ENCODE measurements at regions not wholly inside any gene's neighbourhood (a gene's known extent, or its start where the extent isn't known, plus 50 kb on each side); places are given as distances from the start of the nearest gene placed in this dataset.

DNA sequence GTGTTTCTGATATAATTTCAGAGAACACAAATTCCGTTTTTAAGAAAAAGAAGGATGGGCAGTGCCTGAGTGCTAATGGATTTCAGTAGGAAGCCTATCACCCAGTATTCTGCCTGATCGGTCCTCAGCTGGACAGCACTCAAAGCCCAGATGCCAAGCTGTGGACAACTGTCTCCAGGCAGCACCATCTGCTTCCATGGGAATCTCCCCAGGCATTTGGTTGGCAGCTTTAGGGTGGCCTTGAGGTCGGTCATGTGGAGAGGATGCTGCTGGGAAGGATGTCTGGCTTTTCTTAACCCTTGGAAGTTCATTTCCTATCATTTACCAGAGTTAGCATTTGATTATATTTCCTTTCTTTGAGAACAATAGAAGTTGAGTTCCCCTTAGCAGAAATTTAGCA, 311.7 kb downstream of the TBC1D4 start:
- ATAC-seq (replicated peaks in 1 of 2) (no peak), DNase-seq (no peak)
- Mint-ChIP-seq H3K4me1 (ENCODE audit: low read depth) (peaks cover 4% of the 10 kb centered on the region), H3K9me3 (no peaks in the 10 kb centered on the region), H3K36me3 (ENCODE audit: insufficient read depth in 2 of 2) (no peaks in the 10 kb centered on the region), H3K4me3 (no peak overlapping the region), H3K27ac (no peak overlapping the region), H3K27me3 (ENCODE audit: low read depth) (peaks cover 5% of the 10 kb centered on the region)

DNA sequence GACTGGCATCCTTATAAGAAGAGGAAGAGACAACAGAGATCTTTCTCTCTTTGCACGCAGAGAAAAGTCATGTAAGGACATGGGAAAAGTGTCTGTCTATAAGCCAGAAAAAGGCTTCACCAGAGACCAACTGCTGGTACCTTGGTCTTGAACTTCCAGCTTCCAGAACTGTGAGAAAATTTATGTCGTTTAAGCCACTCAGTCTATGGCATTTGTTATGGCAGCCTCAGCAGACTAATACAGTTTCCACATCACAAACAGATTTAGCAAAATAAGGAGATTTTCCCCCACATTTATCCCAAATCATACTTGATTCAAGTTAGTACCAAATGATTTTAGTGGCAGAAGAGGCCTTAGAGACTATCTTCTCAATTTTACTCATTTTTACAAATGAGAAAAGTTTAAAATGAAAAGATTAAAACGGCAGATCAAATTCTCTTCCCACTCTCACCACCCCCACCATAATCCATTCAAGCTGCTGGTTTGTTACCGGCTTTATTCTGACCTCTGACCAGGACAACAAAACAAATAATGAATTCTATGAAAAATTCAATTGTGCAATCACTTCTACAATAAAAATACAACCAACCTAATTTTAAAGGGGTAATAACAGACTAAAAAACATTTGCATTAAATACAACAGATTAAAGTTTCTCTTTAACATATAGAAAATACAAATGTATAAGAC, 316.3 kb downstream of the TBC1D4 start:
- Mint-ChIP-seq H3K4me1 (ENCODE audit: low read depth) (no peaks in the 10 kb centered on the region), H3K27ac (no peak overlapping the region), H3K4me3 (no peak overlapping the region), H3K36me3 (ENCODE audit: insufficient read depth in 2 of 2) (no peaks in the 10 kb centered on the region), H3K9me3 (no peaks in the 10 kb centered on the region), H3K27me3 (ENCODE audit: low read depth) (no peaks in the 10 kb centered on the region)
- ATAC-seq (replicated peaks in 1 of 2), result no peak
- no peak for DNase-seq

DNA sequence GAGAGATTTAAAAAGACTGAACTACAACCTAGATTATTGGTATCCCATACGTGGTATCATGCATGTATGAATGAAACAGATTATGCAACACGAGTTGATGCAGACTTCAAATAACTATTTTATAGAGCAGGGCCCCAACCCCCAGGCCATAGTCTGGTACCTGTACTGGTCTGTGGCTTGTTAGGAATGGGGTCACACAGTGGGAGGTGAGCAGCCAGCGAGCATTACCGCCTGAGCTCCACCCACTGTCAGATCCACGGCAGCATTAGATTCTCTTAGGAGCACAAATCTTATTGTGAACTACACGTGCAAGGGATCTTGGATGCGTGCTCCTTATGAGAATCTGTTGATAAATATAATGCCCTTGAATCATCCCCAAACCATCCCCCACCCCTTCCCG, 320.2 kb downstream of the TBC1D4 start:
- H3K4me3 Mint-ChIP-seq, result no peak overlapping the region
- H3K27me3 Mint-ChIP-seq (ENCODE audit: low read depth), result peaks cover 6% of the 10 kb centered on the region
- DNase-seq (no peak), ATAC-seq (replicated peaks in 1 of 2) (no peak)
- H3K9me3 Mint-ChIP-seq, result peaks cover 0 to 2% of the 10 kb centered on the region in 2 donors
- H3K36me3 Mint-ChIP-seq (ENCODE audit: insufficient read depth in 2 of 2), result no peaks in the 10 kb centered on the region
- no peak overlapping the region for H3K27ac Mint-ChIP-seq
- no peaks in the 10 kb centered on the region for H3K4me1 Mint-ChIP-seq (ENCODE audit: low read depth)

DNA sequence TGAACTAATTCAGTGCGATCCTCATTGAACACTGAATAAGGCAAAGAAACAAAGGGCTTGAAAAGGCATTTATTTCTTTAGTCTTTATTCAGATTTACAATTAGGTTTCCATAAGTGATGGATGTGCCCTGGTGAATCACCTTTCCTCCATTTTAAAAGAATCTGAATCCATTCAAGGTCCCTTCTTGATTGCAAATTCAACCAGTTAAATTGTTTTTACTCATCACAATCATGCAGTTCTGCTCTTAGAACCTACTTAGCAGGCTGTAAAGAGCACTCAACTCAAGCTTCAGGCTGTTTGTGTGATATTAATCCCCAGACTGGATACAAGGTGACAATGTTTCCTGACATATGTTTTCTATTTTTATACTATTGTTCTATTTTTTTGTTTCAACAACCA, 321.0 kb downstream of the TBC1D4 start:
- Mint-ChIP-seq H3K9me3 (peaks cover 2% of the 10 kb centered on the region in 2 donors), H3K4me1 (ENCODE audit: low read depth) (no peaks in the 10 kb centered on the region), H3K4me3 (no peak overlapping the region), H3K27me3 (ENCODE audit: low read depth) (peaks cover 6% of the 10 kb centered on the region), H3K27ac (no peak overlapping the region), H3K36me3 (ENCODE audit: insufficient read depth in 2 of 2) (no peaks in the 10 kb centered on the region)
- no peak for DNase-seq
- ATAC-seq (replicated peaks in 1 of 2), result no peak

DNA sequence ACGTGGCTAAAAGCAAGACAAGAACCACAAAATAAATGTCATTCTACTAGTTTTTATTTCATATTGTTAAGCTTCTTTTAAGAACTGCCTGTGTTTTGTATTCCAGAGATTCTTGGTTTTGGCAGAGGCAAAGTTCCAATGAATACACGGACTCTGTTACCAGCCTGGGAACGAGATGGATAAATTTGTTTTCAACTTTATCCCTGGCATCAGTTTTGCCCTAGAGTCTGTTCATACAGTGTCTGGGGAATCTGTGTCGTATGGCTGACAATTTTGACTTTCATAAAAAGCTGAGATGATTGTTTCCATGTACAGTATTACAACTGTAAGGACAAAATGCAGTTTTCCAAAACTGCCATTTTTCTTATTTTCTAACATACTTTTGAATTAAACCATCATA, 327.6 kb downstream of the TBC1D4 start:
- no peak overlapping the region for H3K27ac Mint-ChIP-seq
- H3K36me3 Mint-ChIP-seq (ENCODE audit: insufficient read depth in 2 of 2), result peaks cover 4% of the 10 kb centered on the region in 2 donors
- H3K27me3 Mint-ChIP-seq (ENCODE audit: low read depth), result peaks cover 13% of the 10 kb centered on the region
- H3K9me3 Mint-ChIP-seq, result peaks cover 6 to 9% of the 10 kb centered on the region in 2 donors
- DNase-seq (no peak), ATAC-seq (replicated peaks in 1 of 2) (no peak)
- H3K4me1 Mint-ChIP-seq (ENCODE audit: low read depth), result no peaks in the 10 kb centered on the region
- no peak overlapping the region for H3K4me3 Mint-ChIP-seq

DNA sequence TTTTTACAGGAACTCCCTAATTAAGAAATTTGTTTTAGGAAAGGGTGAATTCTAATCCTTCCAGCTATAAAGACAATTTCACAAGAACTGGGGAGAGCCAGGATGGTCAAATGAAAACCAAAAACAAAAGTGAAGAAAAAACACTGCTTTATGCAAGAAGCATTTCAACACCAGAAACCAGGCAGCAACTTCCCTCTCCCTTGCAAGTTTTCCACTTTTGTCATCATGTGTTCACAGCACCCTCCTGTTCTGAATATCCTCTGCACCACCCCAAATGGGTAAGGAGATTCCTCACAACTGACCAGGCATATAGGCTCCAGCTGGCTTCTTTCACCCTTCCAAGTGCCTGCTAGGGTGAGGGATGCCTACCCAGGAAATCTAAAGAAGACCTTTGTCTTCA, 328.1 kb downstream of the TBC1D4 start:
- H3K27me3 Mint-ChIP-seq (ENCODE audit: low read depth), result peaks cover 18% of the 10 kb centered on the region
- peaks cover 6 to 11% of the 10 kb centered on the region in 2 donors for H3K9me3 Mint-ChIP-seq
- H3K4me1 Mint-ChIP-seq (ENCODE audit: low read depth), result no peaks in the 10 kb centered on the region
- no peak overlapping the region for H3K4me3 Mint-ChIP-seq
- DNase-seq (no peak), ATAC-seq (replicated peaks in 1 of 2) (no peak)
- H3K27ac Mint-ChIP-seq, result no peak overlapping the region
- peaks cover 4% of the 10 kb centered on the region in 2 donors for H3K36me3 Mint-ChIP-seq (ENCODE audit: insufficient read depth in 2 of 2)

DNA sequence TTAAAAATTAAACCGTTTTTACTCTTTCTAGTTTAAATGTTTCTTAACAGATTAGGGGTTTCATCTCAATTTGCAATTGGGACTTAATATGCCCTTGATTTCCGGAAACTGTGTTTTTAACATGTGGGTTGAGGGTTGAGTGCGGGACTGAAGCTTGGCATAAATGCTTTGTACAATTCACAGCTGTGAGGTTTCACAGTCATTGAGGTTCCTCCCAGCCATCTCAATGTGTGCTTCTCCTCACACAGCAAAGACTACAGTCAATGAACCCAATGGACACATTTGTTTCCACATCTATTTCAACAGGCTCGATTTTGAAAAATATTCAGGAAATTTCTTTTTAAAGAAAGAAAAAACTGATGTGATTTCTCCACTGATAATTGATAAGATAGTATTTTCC, 328.6 kb downstream of the TBC1D4 start:
- ATAC-seq (replicated peaks in 1 of 2), result no peak
- Mint-ChIP-seq H3K4me3 (no peak overlapping the region), H3K4me1 (ENCODE audit: low read depth) (no peaks in the 10 kb centered on the region), H3K36me3 (ENCODE audit: insufficient read depth in 2 of 2) (peaks cover 4% of the 10 kb centered on the region in 2 donors), H3K27ac (no peak overlapping the region), H3K27me3 (ENCODE audit: low read depth) (peaks cover 18% of the 10 kb centered on the region), H3K9me3 (peaks cover 6 to 11% of the 10 kb centered on the region in 2 donors)
- DNase-seq, result no peak

DNA sequence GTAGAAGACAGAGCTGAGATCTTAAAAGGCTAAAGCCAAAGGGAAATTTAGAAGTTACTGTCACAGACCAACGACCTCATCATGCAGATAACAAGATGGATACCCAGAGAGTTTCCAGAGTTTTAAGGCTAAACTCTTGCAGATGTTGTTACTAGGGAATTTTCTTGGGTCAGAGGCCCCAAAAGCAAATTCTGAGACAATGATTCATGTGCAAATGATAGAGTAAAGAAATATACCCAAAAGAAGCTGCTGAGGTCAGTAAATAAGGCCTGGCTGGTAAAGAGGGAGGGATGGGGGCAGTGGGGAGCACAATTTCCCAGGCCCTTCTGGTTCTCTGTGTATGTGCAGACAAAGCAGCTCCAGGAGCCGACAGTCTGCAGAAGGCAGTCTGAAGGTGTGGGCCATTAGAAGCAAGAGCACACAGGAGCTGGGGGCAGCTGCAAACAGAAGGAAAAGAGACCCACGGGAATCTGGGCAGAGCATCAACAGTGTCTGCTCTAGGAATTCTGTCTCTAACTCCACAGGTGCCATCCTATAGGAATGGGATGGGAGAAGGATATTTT, 330.8 kb downstream of the TBC1D4 start:
- no peak overlapping the region for H3K27ac Mint-ChIP-seq
- no peak for DNase-seq
- peaks cover 4 to 9% of the 10 kb centered on the region in 2 donors for H3K9me3 Mint-ChIP-seq
- no peak overlapping the region for H3K4me3 Mint-ChIP-seq
- peaks cover 14% of the 10 kb centered on the region for H3K27me3 Mint-ChIP-seq (ENCODE audit: low read depth)
- peaks cover 4% of the 10 kb centered on the region in 2 donors for H3K36me3 Mint-ChIP-seq (ENCODE audit: insufficient read depth in 2 of 2)
- H3K4me1 Mint-ChIP-seq (ENCODE audit: low read depth), result no peaks in the 10 kb centered on the region
- no peak for ATAC-seq (replicated peaks in 1 of 2)

DNA sequence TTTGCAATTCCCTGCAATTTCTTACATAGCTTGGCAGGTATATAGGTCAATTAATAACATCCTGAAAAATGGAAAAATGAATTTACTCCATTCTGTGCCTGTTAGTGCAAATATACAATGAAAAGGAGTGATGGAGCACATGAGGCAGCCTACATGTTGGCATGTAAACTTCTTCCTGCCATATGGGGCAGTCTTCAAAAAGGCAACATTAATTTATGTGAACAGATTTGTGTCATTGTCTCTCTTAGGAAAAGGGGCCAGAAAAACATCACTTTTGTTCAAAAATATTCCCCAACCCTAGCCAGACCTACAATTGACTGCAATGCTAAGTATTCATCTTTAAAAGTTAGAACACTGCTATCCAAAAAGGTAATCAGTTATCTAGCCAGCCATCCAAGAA, 332.2 kb downstream of the TBC1D4 start:
- no peak for ATAC-seq (replicated peaks in 1 of 2)
- H3K9me3 Mint-ChIP-seq, result peaks cover 0 to 10% of the 10 kb centered on the region in 2 donors
- H3K4me3 Mint-ChIP-seq, result no peak overlapping the region
- no peaks in the 10 kb centered on the region for H3K4me1 Mint-ChIP-seq (ENCODE audit: low read depth)
- peaks cover 14% of the 10 kb centered on the region for H3K27me3 Mint-ChIP-seq (ENCODE audit: low read depth)
- H3K36me3 Mint-ChIP-seq (ENCODE audit: insufficient read depth in 2 of 2), result peaks cover 4% of the 10 kb centered on the region in 2 donors
- no peak for DNase-seq
- H3K27ac Mint-ChIP-seq, result no peak overlapping the region

DNA sequence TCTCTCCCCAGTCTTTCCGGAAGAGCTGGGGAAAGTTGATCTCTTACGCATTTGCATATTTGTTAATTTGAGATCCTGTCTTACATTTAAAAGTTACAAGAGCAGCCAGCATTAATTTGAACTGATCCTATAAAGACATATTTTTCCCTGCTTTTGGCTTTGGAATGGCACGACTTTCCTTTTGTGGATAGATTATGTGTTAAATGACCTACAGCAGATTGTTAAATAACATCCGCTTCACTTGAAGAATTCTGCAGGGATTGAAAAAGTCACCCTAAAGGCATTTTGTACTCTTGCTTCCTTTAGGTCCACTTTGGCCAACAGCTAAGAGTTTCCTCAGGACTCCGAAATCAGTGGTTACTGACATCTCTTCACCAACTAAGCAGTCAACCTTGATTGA, 334.0 kb downstream of the TBC1D4 start:
- DNase-seq, result no peak
- Mint-ChIP-seq H3K4me1 (ENCODE audit: low read depth) (no peaks in the 10 kb centered on the region), H3K36me3 (ENCODE audit: insufficient read depth in 2 of 2) (peaks cover 2 to 4% of the 10 kb centered on the region in 2 donors), H3K9me3 (peaks cover 0 to 10% of the 10 kb centered on the region in 2 donors), H3K4me3 (no peak overlapping the region), H3K27ac (no peak overlapping the region), H3K27me3 (ENCODE audit: low read depth) (peaks cover 14% of the 10 kb centered on the region)
- no peak for ATAC-seq (replicated peaks in 1 of 2)

DNA sequence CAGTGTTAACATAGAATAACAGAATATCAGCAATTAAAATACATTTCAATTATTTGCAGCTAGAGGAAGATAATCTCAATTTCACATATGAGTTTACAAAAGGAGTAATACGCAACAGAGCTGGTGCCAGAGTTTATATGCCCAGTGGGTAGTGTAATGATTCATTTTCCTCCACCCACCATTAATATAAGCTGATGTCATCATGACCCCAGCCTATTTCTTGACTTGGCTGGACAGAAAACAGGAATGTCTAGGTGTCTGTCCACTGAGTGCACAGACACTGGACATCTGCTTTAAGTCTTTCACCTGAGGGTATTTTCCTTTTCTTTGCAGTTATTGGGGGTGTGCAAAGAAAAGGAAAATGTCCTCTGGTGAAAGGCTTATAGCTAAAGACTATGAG, 335.5 kb downstream of the TBC1D4 start:
- no peaks in the 10 kb centered on the region for H3K36me3 Mint-ChIP-seq (ENCODE audit: insufficient read depth in 2 of 2)
- H3K9me3 Mint-ChIP-seq, result peaks cover 0 to 3% of the 10 kb centered on the region in 2 donors
- DNase-seq (no peak), ATAC-seq (replicated peaks in 1 of 2) (no peak)
- no peak overlapping the region for H3K4me3 Mint-ChIP-seq
- no peaks in the 10 kb centered on the region for H3K4me1 Mint-ChIP-seq (ENCODE audit: low read depth)
- H3K27ac Mint-ChIP-seq, result no peak overlapping the region
- peaks cover 7% of the 10 kb centered on the region for H3K27me3 Mint-ChIP-seq (ENCODE audit: low read depth)

DNA sequence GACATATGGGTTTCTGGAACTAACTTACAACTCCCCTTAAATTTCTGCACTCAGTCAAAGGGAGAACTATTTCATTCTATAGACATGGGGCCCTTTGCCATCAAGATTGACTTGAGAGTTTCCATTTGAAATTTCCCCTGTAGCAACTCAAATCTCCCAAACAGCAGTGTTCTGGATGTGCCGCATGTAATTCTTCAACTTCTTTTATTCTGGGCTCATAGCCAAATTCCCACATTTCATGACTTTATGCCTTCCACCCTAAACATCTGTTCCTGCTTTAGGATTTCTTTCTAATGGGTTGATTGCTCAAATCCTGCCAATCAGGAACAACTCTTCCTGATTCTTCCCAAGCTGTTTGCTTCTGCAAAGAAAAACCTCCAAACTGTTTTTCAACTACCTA, 336.0 kb downstream of the TBC1D4 start:
- no peak for ATAC-seq (replicated peaks in 1 of 2)
- Mint-ChIP-seq H3K36me3 (ENCODE audit: insufficient read depth in 2 of 2) (no peaks in the 10 kb centered on the region), H3K4me3 (no peak overlapping the region), H3K27ac (no peak overlapping the region), H3K4me1 (ENCODE audit: low read depth) (no peaks in the 10 kb centered on the region), H3K27me3 (ENCODE audit: low read depth) (peaks cover 7% of the 10 kb centered on the region), H3K9me3 (peaks cover 0 to 3% of the 10 kb centered on the region in 2 donors)
- DNase-seq, result no peak

DNA sequence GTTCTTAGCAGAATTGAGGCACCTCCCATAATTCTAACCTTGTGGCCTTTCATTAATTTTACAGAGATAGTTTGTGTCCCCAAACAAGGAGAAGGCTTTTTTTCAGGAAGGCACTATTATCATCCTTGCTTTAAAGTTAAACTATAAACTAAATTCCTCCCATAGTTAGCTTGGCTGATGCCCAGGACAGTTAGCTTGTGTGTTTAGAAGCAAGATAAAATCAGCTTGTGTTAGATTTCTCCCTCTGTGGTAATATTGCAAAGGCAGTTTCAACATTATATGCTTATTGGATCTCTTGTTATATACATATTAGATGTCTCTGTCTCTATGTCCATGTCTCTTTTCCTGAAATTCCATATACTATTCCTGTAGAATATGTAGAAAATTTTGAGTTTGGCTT, 342.7 kb downstream of the TBC1D4 start:
- Mint-ChIP-seq H3K36me3 (ENCODE audit: insufficient read depth in 2 of 2) (peaks cover 0 to 2% of the 10 kb centered on the region in 2 donors), H3K27ac (no peak overlapping the region), H3K9me3 (peaks cover 2 to 4% of the 10 kb centered on the region in 2 donors), H3K4me1 (ENCODE audit: low read depth) (no peaks in the 10 kb centered on the region), H3K4me3 (no peak overlapping the region), H3K27me3 (ENCODE audit: low read depth) (peaks cover 15% of the 10 kb centered on the region)
- DNase-seq, result no peak
- no peak for ATAC-seq (replicated peaks in 1 of 2)

All from activated T-cell treated with anti-CD3 and anti-CD28 coated beads, Interleukin-2, amount 50 U/mL, for 72 hours (primary cell).